Stomach (tissue), 4 donors: ENCODE measurements at regions not wholly inside any gene's neighbourhood (a gene's known extent, or its start where the extent isn't known, plus 50 kb on each side); places are given as distances from the start of the nearest gene placed in this dataset.

ENCODE experiments used
- CTCF ChIP-seq, 7 experiments: fragments of 450-650 bp in 4 of 7; fragments of 200-600 bp in 3 of 7; sonication (generic) in 3 of 7; IDR thresholded peaks; one replicate each; pipeline ENCODE4 v1.5.1; 2016 to 2019; ENCODE audit warnings: antibody characterized with exemption in 7 of 7, control low read depth in 2 of 7, mild to moderate bottlenecking in 1 of 7
- POLR2A ChIP-seq, 4 donors: fragments of 450-650 bp; IDR thresholded peaks; one replicate each; pipeline ENCODE4 v1.6.1; 2016; ENCODE audit warnings: antibody characterized with exemption in 4 of 4, control low read depth in 2 of 4, mild to moderate bottlenecking in 1 of 4, moderate library complexity in 1 of 4
- POLR2AphosphoS5 ChIP-seq, 3 donors: sonication (generic); formaldehyde crosslinking; IDR thresholded peaks; one replicate each; pipeline ENCODE4 v1.6.1; 2016; ENCODE audit warnings: antibody characterized with exemption in 3 of 3

- TF ChIP-seq CTCF (IDR thresholded peaks at IDR 0.05) (peak in 1 of 7 experiments; percentile 12), POLR2AphosphoS5 (IDR thresholded peaks at IDR 0.05) (no peak), POLR2A (IDR thresholded peaks at IDR 0.05) (no peak)
Observed at GRCh38 chr16:73176577-73177013, 128.7 kb upstream of the ZFHX3 start.
